HEK293T (cell line): ENCODE measurements at regions not wholly inside any gene's neighbourhood (a gene's known extent, or its start where the extent isn't known, plus 50 kb on each side); places are given as distances from the start of the nearest gene placed in this dataset.

Source experiments
- FOXK2 ChIP-seq: fragments of 450-650 bp; IDR thresholded peaks from 2 replicates; pipeline ENCODE4 v1.6.1; 2016; ENCODE audit warnings: mild to moderate bottlenecking
- HDGF ChIP-seq: fragments of 450-650 bp; IDR thresholded peaks from 2 replicates; pipeline ENCODE4 v1.6.1; 2017; ENCODE audit warnings: antibody characterized with exemption, borderline replicate concordance
- SUZ12 ChIP-seq: fragments of 450-650 bp; IDR thresholded peaks from 2 replicates; pipeline ENCODE4 v1.6.1; 2016; ENCODE audit warnings: mild to moderate bottlenecking

- TF ChIP-seq SUZ12: no peak
- TF ChIP-seq HDGF: no peak
- no peak for TF ChIP-seq FOXK2
Measured at GRCh38 chr9:7932767-7933166, 133.2 kb upstream of the DMAC1 start.
